ENCODE measurements at regions not wholly inside any gene's neighbourhood (a gene's known extent, or its start where the extent isn't known, plus 50 kb on each side); places are given as distances from the start of the nearest gene placed in this dataset.
A peak's percentile ranks its signal among the peaks of the same experiment; 100 is the strongest.
"Not testable (repeated sequence)": the region's sequence is repeated elsewhere in the genome, so short reads cannot be mapped to it uniquely, and the experiment has no call there.

GRCh38 chr3:130151555-130151954 lies 69.9 kb downstream of the ALG1L2 start:
- DNase-seq (ENCODE audit: low read depth), result not testable (repeated sequence)

DNA sequence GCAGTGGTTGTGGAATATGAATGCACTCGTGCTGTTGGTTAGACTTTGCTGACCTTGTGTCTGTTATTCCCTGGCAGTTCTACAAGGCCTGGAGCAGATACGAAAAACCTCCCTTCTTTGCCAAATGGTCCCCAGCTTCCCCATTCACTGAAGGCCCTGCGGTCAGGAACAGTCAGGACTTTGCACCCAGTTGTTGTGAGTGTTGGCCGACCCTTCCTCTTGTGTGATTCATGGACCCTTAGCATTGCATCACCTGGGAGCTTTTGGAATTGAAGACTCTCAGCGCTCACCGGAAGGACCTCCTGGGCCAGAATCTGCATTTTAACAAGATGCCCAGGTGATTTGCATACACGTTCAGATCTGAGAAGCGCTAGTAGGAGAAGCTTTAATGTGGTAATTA lies 71.6 kb downstream of the ALG1L2 start:
- not testable (repeated sequence) for DNase-seq (ENCODE audit: low read depth)

DNA sequence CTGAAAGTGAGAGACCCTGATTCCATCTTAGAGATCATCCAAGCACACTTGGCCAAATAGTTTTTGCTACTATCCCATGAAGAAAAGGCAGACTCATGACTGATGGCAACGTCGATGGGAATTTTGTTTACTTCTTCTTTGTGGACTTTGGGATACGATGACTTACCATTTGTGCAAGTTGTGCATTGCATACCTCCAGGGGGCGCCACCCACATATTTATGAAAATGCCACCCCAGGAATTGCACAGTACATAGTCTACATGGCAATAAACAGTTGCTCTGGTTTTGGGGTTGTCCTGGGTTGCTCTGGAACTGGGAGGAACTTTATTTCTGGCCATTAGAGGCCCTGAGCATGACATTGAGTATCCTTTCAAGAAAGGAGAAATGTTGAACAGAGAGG lies 73.8 kb downstream of the ALG1L2 start:
- DNase-seq (ENCODE audit: low read depth), result not testable (repeated sequence)

GRCh38 chr3:130166856-130167255 lies 85.2 kb downstream of the ALG1L2 start:
- not testable (repeated sequence) for DNase-seq (ENCODE audit: low read depth)

- not testable (repeated sequence) for DNase-seq (ENCODE audit: low read depth)
These were observed 93.6 kb downstream of the ALG1L2 start for GRCh38 chr3:130175195-130175594.

GRCh38 chr3:130176476-130177256 lies 95.0 kb downstream of the ALG1L2 start:
- DNase-seq (ENCODE audit: low read depth), result not testable (repeated sequence)

GRCh38 chr3:130178835-130179234 lies 97.2 kb downstream of the ALG1L2 start:
- not testable (repeated sequence) for DNase-seq (ENCODE audit: low read depth)

DNA sequence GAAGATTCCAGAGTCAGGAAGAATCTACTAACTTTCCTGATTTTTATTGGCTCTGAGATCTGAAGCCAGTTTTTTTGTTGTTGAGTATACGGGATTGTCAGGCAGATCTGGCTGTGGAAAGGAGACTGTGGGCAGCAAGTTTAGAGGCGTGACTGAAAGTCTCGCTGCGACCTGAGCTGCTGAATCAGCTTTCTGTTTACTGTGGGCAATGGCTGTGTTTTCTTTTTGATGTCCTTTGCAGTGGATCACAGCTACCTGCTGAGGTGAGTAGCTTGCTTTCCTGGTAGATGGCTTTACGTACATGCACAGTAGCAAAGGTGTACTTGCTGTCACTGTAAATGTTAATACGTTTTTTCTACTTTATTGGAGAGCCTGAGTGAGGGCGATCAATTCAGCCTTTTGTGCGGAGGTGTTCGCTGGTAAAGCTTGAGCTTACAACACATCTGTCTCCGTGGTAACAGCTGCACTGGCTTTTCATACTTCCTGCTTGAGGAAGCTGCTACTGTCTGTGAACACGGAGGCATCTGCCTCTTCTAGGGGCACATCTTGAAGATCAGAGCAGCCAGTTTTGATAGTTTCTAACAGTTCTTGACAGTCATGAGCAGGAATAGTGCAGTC lies 97.8 kb downstream of the ALG1L2 start:
- DNase-seq (ENCODE audit: low read depth), result peak; percentile 2

GRCh38 chr3:130182475-130182874 lies 100.8 kb downstream of the ALG1L2 start:
- not testable (repeated sequence) for DNase-seq (ENCODE audit: low read depth)

- not testable (repeated sequence) for DNase-seq (ENCODE audit: low read depth)
These were observed 102.1 kb downstream of the ALG1L2 start for GRCh38 chr3:130183689-130184088.

GRCh38 chr3:130184152-130185024 lies 102.8 kb downstream of the ALG1L2 start:
- not testable (repeated sequence) for DNase-seq (ENCODE audit: low read depth)

- not testable (repeated sequence) for DNase-seq (ENCODE audit: low read depth)
These were observed 119.6 kb downstream of the ALG1L2 start for GRCh38 chr3:130201272-130201671.

DNA sequence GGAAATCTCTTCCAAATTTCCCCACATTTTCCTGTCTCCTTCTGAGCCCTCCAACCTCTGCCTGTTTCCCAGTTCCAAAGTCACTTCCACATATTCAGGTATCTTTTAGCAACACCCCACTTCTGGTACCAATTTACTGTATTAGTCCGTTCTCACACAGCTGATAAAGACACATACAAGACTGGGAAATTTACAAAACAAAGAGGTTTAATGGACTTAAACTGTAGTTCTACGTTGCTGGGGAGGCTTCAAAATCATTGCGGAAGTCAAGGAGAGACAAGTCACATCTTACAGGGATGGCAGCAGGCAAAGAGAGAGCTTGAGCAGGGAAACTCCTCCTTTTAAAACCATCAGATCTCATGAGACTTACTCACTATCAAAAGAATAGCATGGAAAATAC lies 122.0 kb downstream of the ALG1L2 start:
- not testable (repeated sequence) for DNase-seq (ENCODE audit: low read depth)

- no peak for DNase-seq (ENCODE audit: low read depth)
These were observed 117.9 kb upstream of the COL6A5 start for GRCh38 chr3:130227540-130227939.

- no peak for DNase-seq (ENCODE audit: low read depth)
These were observed 102.5 kb upstream of the COL6A5 start for GRCh38 chr3:130242850-130243569.

GRCh38 chr3:130243808-130244207 lies 101.7 kb upstream of the COL6A5 start:
- no peak for DNase-seq (ENCODE audit: low read depth)

DNA sequence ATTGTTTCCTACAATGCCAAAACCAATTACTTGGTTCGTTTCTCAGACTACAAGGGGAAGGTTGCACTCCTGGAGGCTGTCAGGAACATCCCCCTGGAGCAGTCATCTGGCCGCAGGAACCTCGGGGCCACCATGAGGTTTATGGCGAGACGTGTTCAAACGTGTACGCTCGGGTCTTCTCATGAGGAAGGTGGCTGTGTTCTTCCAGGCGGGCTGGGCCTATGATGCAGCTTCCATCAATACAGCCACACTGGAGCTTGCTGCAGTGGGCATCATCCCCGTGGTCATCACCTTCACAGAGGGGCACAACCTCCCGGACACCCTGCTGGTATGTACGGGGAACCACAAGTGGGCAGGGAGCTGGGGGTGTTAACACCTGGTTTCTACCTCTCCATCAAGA lies 94.5 kb upstream of the COL6A5 start:
- no peak for DNase-seq (ENCODE audit: low read depth)

GRCh38 chr3:130255442-130255841 lies 90.0 kb upstream of the COL6A5 start:
- DNase-seq (ENCODE audit: low read depth), result no peak

- no peak for DNase-seq (ENCODE audit: low read depth)
These were observed 88.6 kb upstream of the COL6A5 start for GRCh38 chr3:130256821-130257340.

DNA sequence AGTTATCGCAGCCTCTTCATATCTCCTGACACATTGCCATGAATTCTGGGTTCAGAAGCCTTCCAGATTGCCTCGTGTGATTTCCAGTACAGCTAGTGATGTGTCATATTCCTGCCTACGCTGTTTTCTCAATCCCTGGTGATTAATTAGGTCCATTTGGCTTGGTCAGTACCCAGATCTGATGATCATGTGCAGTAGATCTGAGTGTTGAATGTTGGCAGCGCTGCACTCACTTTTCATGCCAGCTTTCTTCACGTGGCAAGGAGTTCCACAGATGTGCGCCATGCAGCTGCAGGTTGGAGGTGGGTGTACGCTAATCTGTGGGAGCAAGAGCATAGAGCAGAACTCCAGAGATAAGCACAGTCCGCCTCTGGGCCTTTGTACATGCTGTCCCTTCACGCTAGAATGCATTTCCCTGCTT lies 86.9 kb upstream of the COL6A5 start:
- DNase-seq (ENCODE audit: low read depth), result no peak

- no peak for DNase-seq (ENCODE audit: low read depth)
These were observed 86.2 kb upstream of the COL6A5 start for GRCh38 chr3:130259166-130259874.

Measured in stimulated activated CD8-positive, alpha-beta memory T cell treated with anti-CD3 and anti-CD28 coated beads, Interleukin-7, amount 100 ng/mL, for 24 hours (primary cell).